DND-41 (cell line): ENCODE measurements at regions not wholly inside any gene's neighbourhood (a gene's known extent, or its start where the extent isn't known, plus 50 kb on each side); places are given as distances from the start of the nearest gene placed in this dataset.

Experiments used
- EZH2 ChIP-seq: IDR thresholded peaks from 3 replicates; pipeline ENCODE4 v1.6.1; 2012; ENCODE audit warnings: borderline replicate concordance, low read depth, mild to moderate bottlenecking, moderate library complexity, low read length, inconsistent platforms; ENCODE audit not compliant: severe bottlenecking
- TF ChIP-seq, protein P1 (sequence below): IDR thresholded peaks from 2 replicates; pipeline ENCODE4 v1.5.1; 2012; ENCODE audit warnings: borderline replicate concordance, low read length, moderate library complexity, mild to moderate bottlenecking; ENCODE audit not compliant: poor library complexity, severe bottlenecking; ENCODE audit errors: extremely low read depth

DNA sequence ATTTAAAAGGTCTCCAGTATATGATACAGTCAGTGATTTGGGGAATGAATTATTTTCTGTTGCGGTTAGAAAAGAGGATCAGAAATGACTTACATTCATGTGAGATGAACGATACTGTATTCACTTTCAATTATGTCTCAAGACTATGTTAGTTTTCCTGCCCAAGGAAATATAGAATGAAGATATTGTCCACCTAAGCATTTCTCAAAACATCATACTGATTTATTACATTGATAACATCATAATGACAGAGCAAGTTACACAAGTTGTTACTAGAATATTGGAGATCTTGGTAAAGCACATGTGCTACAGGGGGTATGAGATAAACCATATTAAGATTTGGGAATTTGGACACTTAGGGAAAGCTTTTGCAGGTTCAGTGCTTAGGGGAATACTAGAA, 67.8 kb upstream of the OR9G4 start:
- TF ChIP-seq, protein P1, sequence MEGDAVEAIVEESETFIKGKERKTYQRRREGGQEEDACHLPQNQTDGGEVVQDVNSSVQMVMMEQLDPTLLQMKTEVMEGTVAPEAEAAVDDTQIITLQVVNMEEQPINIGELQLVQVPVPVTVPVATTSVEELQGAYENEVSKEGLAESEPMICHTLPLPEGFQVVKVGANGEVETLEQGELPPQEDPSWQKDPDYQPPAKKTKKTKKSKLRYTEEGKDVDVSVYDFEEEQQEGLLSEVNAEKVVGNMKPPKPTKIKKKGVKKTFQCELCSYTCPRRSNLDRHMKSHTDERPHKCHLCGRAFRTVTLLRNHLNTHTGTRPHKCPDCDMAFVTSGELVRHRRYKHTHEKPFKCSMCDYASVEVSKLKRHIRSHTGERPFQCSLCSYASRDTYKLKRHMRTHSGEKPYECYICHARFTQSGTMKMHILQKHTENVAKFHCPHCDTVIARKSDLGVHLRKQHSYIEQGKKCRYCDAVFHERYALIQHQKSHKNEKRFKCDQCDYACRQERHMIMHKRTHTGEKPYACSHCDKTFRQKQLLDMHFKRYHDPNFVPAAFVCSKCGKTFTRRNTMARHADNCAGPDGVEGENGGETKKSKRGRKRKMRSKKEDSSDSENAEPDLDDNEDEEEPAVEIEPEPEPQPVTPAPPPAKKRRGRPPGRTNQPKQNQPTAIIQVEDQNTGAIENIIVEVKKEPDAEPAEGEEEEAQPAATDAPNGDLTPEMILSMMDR = no peak
- no peak for TF ChIP-seq EZH2
